NCI-H146 treated with DMSO at 0.1 percent for 48 hours (cell line): ENCODE measurements at regions not wholly inside any gene's neighbourhood (a gene's known extent, or its start where the extent isn't known, plus 50 kb on each side); places are given as distances from the start of the nearest gene placed in this dataset.
"Not testable (repeated sequence)": the region's sequence is repeated elsewhere in the genome, so short reads cannot be mapped to it uniquely, and the experiment has no call there.

Experiments
- DNase-seq: peaks from one replicate; lab custom pipeline; 2025; ENCODE audit not compliant: unreplicated experiment; lab: John Stamatoyannopoulos, UW

DNA sequence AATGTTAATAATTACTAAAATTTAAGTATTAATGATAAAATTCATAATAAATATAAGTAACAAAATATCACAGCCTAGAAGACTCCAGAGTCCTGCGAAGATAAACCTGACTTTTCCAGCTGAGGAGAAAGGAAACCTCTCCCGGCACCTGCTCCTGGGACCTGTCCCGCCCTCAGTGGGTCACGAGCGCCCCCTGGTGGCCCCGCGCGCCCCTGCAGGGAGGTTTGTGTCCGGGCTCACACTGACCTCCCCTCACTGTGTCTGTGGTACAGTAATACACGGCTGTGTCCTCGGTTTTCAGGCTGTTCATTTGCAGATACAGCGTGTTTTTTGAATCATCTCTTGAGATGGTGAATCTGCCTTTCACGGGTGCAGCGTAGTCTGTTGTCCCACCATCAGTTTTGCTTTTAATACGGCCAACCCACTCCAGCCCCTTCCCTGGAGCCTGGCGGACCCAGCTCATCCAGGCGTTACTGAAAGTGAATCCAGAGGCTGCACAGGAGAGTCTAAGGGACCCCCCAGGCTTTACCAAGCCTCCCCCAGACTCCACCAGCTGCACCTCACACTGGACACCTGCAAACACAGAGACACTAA lies 627.1 kb downstream of the TMEM121 start:
- not testable (repeated sequence) for DNase-seq

DNA sequence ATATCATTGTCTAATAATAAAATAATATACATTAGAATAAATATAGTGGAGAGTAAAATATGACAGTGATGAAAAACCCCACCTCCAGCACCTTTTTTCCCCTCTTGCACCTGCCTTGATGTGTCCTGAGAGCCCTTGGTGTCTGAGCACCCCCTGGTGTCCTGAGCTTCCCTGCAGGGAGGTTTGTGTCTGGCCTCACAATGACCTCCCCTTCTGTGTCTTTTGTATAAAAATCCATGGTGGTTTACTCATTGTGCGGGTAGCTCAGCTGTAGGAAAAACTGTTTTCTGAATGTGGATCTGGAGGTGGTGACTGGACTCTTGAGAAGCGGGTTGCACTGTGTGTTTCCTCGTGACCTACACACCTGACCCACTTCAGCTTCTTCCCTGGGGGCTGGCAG lies 636.9 kb downstream of the TMEM121 start:
- DNase-seq = no peak

DNA sequence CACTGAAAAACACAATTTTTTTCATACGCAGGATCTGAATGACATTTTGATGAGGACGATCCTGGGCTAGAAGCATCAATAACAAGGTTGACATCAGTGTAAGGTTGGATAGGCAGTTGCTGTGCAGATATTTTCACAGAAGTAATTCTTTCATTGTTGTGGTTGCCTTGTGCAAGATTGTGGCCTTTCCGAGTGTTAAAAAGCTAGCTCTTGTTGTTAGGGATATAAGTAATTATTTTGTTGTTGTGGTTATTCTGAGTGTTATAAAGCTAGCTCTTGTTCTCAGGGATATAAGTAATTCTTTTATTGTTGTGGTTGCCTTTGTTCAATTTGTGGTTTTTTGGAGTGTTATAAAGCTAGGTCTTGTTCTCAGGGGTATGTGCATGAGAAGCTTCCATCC lies 637.4 kb downstream of the TMEM121 start:
- DNase-seq = not testable (repeated sequence)

DNA sequence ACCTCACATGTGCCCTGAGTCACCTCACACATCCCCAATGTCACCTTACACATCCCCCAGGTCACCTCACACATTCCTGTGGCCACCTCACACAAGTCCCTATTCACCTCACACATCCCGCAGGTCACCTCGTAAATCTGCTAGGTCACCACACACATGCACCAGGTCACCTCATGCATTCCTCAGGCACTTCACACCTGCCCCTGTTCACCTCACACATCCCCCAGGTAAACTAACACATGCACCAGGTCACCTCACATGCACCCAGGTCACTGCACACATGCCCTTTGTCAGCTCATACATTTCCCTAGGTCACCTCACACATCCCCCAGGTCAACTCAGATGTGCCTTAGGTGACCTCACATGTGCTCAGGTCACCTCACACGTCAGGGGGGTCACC lies 639.8 kb downstream of the TMEM121 start:
- no peak for DNase-seq

DNA sequence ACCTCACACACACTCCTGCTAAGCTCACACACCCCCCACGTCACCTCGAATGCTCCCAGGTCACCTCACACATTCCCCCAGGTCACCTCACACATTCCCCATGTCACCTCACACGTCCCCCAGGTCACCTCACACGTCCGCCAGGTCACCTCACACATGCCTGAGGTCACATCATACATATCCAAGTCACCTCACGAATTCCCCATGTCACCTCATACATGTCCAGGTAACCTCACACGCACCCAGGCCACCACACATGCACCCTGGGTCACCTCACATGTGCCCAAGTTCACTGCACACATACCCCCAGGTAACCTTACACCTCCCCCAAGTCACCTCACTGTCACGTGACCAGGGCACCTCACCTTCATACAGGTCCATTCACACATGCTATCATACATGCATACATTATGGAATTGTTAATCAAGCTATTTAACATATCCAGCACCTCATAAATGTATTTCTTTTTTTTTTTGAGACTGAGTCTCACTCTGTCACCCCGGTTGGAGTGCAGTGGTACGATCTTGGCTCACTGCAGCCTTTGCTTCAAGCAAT lies 640.3 kb downstream of the TMEM121 start:
- no peak for DNase-seq

DNA sequence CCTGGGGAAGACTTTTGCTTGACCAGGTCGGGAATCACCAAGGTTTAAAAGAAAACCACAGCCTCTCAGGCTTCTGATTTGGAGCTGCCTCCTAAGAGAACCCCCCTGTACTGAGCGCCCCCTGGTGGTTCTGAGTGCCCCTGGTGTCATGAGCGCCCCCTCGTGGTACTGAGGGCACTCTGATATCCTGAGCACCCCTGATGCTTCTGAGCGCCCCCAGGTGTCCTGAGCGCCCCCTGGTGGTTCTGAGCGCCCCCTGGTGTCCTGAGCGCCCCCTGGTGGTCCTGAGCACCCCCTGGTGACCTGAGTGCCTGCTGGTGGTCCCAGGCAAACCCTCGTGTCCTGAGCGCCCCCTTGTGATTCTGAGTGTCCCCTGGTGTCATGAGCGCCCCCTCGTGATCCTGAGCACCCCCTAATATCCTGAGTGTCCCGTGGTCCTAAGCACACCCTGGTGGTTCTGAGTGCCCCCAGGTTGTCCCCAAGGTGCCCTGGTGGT lies 643.8 kb downstream of the TMEM121 start:
- DNase-seq = not testable (repeated sequence)

DNA sequence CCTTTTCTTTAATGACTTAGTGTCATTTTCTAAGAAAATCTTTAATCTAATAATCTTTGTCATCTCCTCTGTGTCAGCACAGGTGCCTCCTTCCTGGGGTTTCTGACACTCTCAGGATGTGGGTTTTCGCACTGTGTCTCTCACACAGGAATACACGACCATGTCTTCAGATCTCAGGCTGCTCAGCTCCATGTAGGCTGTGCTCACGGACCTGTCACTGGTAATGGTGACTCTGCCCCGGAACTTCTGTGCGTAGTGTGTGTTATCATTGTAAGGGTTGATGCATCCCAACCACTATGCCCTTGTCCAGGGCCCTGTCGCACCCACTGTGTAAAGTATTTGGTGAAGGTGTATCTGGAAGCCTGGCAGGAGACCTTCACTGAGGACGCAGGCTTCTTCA lies 647.8 kb downstream of the TMEM121 start:
- no peak for DNase-seq

DNA sequence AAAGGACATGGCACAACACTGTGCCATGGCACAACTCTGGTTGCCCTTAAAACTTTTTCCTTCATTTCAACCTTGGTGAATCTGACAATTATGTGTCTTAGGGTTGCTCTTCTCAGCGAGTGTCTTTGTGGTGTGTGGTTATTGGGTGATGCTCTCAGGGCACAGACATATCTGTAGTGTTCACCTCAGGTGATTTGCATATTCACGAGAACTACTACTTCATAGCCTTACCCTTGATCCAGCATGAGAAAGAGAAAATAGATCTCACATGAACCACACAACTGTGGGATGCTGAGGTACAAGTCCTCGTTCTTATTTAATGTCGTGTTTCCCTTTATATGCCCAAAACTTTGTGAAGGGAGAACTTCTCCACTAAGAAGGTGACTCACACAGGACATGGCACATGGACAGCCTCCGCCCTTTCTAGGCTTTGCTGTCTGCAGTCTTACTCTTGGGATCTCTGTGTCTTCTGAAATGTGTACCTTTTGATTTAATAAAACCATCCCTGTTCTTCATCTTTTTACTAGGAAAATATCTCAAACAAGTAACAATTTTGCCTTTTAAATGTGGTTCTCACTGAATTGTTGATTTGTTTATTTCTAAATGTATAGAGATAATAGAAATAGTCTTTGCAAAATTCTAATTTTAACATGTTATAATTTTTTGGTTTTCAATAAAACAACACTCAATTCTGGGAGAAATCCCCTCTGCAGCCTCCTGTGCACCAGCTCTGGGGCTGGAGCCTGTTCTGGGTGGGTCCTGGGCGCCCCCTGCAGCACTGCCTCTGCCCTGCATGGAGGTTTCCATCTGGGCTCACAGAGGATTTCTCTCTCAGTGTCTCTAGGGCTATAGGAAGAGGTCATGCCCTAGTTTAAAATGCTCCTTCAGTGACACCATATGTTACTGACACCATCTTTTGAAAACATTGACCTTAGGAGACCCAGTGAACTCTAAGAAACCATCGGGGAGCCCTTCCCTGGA lies 651.2 kb downstream of the TMEM121 start:
- DNase-seq = not testable (repeated sequence)

DNA sequence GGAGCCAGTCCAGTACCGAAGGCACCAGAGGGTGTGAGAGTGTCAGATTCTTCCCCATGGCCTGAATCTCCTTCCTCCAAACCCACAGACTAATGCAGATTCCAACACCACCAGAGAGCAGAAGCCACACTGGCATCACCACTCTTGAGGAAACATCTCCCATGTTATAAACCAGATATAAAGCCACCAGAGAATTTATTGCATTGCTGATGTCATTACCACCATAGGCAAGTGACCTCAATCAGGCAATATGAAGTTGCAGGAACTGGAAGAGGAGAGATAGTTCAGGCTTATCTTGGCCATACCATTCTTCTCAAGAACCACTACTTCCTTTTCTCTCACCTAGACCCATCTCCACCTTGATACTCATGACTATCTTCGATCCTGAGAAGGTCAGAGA lies 653.4 kb downstream of the TMEM121 start:
- no peak for DNase-seq

DNA sequence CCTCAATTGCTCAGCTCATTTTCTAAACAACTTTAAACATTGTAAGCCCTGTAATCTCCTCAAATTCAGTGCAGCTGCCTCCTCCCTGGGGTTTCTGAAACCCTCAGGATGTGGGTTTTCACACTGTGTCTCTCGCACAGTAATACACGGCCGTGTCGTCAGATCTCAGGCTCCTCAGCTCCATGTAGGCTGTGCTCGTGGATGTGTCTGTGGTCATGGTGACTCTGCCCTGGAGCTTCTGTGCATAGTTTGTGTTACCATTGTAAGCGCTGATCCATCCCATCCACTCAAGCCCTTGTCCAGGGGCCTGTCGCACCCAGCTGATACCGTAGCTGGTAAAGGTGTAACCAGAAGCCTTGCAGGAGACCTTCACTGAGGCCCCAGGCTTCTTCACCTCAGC lies 658.4 kb downstream of the TMEM121 start:
- not testable (repeated sequence) for DNase-seq

DNA sequence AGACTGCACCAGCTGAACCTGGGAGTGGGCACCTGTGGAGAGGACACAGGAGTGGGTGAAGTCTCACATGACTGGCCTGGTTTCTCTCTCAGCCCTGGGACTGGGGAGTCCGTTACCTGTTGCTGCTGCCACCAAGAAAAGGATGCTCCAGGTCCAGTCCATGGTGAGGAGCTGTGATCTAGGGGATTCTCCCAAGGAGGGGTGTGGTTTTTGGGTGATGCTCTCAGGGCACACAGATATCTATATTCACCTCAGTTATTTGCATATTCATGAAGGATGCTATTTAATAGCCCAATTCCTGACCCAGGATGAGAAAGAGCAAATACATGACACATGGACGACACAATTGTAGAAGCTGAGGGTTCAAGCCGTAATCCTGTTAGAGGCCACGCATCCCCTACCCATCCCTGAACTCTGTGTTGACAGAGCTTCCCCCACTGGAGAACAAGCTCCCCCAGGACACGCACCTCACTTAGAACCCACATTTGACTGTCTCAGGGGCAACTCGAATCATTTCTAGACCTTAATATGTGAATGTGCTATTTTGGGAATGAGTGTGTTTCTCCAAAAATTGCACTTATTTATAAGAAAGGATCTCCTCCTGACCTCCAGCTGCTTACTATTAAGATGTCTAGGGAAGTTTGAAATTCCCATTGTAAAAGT lies 658.9 kb downstream of the TMEM121 start:
- DNase-seq = not testable (repeated sequence)

DNA sequence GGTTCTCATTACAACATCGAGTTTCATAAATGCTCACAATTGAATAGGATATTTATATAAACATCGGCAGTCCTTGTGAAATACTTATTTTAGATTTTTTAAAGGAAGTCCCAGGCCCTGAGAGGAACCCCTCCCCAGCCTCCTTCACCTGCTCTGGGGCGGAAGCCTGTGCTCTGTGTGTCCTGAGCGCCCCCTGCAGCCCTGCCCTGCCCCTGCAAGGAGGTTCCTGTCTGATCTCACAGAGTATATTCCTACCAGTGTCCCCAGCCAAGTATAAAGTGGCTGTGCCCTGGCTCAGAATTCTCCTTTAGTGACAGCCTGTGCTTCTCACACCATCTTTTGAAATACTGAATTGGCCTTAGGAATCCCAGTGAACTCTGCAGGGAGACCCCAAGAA lies 659.5 kb downstream of the TMEM121 start:
- no peak for DNase-seq

DNA sequence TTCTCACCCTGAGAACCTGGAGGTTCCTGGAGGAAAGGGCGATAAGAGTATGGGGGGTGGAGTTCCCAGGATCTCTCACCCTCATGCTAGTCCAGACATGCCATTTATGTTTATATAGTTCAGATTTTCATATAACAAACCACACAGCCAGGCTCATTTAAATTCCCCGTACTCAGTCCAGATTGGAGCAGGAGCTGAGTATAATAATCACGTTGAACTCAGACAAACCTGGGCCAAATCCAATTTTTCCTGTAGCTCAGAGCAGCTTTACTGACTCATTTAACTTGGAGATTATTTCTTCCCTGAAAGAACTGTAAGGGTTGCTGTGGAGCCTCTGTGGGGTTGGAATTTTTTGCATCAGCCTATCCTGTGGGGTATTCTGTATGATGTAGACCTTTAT lies 660.8 kb downstream of the TMEM121 start:
- DNase-seq = no peak

DNA sequence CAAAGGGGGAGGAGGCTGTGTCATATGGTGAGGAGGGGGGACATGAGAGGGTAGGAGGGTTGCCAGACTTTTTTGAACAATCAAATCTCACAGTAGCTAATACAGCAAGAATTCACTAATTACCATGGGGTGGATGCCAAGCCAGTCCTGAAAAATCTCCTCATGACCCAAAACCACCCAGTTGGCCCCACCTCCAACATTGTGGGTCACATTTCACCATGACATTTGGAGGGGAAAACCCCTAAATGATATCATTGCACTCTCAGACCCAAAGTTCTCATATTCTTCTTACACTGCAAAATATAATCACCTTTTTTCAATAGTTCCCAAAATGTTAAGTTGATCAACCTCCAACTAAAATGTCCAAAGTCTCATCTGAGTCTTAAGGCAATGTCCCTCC lies 666.3 kb downstream of the TMEM121 start:
- DNase-seq = not testable (repeated sequence)

DNA sequence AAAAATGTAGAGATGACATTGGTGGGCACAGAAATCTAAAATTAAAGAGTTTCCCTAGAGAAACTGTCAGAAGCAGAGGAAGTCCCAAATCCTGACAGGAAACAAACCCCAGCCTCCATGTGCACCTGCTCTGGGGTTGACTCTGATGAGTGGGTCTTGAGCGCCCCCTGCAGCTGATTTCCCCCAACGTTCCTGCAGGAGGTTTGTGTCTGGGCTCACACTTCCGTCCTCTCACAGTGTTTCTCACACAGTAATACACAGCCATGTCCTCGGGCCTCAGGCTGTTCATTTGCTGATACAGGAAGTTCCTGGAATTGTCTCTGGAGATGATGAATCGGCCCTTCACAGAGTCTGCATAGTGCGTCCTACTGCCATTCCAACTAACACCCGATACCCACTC lies 670.1 kb downstream of the TMEM121 start:
- not testable (repeated sequence) for DNase-seq

DNA sequence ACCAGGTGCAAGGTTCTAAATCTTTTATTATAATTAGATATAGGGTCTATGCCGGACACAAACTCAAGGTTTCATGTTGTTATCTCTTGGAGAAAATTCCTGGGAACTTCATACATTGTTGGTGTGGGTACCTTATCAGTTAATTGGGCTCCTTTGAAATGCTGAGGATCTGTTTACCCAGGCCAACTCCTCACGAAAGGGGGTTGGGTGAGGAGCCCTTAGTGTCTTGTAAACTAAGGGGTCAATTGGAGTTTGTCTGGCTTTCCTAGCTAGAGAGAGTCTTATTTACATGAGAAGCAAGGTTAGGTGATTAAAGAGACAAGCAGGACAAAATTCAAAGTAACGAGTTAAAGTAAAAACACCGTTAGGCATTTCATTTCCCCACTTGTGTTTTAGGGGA lies 670.9 kb downstream of the TMEM121 start:
- not testable (repeated sequence) for DNase-seq

DNA sequence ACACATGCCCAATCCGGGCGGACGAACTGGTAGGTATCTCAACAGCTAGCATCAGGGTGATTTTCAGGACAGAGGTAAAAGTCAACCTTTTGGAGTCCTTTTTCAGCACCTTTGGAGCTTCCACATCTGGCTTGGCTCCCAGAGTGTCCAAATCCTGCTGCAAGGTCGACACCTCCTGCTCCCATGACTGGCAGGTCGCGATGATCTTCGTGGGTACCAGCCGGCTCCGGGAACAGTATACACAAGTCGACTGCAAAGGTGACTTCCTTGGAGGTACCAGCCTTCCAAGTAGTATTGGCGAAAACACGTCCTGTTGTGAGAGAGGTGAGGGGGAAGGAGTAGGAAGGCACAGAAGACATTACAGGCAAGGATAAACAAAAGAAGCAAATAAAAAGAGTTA lies 672.7 kb downstream of the TMEM121 start:
- DNase-seq = no peak

DNA sequence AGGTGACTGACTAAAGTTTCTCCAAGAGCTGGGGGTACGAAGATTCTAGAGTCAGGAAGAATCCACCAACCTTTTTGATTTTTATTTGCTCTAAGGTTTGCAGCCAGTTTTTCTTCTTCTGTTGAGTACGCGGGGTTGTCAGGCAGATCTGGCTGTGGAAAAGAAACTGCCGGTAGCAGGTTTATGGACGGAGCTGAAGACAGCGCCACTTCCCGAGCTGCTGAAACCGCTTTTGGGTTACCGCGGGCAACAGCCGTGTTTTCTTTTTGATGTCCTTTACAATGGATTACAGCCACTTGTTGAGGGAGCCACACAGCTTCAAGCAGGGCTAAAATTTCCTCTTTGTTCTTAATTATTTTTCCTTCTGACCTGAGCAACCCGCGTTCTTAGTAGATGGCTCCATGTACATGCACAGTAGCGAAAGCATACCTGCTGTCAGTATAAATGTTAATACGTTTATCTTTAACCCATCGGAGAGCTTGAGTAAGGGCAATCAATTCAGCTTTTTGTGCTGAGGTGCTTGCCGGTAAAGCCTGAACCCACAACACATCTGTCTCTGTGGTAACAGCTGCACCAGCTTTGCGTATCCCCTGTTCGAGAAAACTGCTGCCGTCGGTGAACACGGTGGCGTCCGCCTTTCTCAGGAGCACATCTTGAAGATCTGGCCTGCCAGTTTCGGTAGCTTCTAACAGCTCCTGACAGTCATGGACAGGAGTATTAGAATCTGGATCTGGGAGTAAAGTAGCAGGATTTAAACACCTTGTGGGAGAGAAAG lies 674.3 kb downstream of the TMEM121 start:
- DNase-seq = no peak

DNA sequence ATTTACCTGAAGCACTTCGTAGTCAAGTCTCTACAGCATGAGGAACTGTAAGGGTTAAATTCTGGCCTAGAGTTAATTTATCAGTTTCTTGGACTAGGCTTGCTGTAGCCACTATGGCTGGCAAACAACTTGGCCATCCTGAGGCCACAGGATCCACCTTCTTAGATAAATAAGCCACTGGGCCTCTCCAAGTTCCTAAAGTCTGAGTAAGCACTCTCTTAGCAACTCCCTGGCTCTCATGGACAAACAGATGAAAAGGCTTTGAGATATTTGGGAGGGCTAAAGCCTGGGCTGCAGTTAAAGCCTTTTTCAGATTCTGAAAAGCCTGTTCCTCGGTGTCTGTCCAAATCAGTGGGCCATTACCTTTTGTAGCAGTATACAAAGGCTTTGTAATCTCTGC lies 675.0 kb downstream of the TMEM121 start:
- DNase-seq = no peak

DNA sequence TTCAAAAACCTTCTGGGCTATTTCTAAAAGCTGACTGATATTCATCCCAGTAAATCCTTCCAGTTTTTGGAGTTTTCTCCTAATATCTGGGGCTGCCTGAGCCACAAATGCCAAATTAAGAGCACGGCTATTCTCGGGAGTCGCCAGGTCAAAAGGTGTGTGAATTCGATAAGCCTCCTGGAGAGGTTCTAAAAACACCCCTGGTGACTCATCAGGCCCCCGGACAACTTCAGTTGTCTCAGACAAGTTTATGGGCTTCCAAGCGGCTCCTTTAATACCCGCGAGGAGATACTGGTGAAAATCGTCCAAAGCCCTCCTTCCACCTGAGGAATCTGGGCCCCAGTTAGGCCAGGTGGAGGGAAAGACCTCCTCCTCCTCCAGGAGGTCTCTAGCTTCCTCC lies 677.1 kb downstream of the TMEM121 start:
- no peak for DNase-seq

DNA sequence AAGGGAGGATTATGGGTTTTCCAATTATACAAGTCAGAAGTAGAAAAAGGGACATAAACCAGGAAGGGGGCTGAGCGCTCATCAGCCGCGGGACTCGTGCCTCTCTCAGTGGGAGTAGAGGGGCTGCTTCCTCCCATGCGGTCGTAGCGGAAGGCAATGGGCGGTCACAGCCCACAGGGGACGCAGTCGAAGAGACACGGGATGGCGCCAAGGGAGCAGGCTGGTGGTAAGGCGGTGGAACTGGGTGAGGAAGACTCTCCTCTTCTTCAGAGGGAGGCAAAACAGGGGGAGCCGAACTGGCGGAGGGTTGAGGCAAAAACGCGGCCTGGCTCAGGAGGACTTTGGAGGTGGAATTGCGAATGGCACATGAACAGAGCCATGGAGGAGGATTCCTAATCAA lies 677.7 kb downstream of the TMEM121 start:
- DNase-seq = no peak
